PFSK-1 (cell line): ENCODE measurements at regions not wholly inside any gene's neighbourhood (a gene's known extent, or its start where the extent isn't known, plus 50 kb on each side); places are given as distances from the start of the nearest gene placed in this dataset.

Source experiments
- FOXP2 ChIP-seq: optimal IDR thresholded peaks from 2 replicates; pipeline ENCODE3; 2011; ENCODE audit warnings: borderline replicate concordance, control low read depth, inconsistent platforms; ENCODE audit not compliant: insufficient read depth; ENCODE audit errors: extremely low read length, extremely low read depth
- POLR2AphosphoS5 ChIP-seq: IDR thresholded peaks from 2 replicates; pipeline ENCODE4 v1.6.1; 2012; ENCODE audit warnings: low read depth, mild to moderate bottlenecking, control low read depth, low read length, moderate library complexity
- REST ChIP-seq, 2 experiments: IDR thresholded peaks; 2 replicates each; pipeline versions ENCODE4 v1.6.1 to v1.8.0; 2011 to 2012; ENCODE audit warnings: low read depth in 2 of 2, low read length in 2 of 2, control low read depth in 1 of 2, inconsistent platforms in 1 of 2, mild to moderate bottlenecking in 1 of 2, moderate library complexity in 1 of 2; ENCODE audit not compliant: insufficient read depth in 1 of 2
- SIN3A ChIP-seq: IDR thresholded peaks from 2 replicates; pipeline ENCODE4 v1.6.1; 2012; ENCODE audit warnings: mild to moderate bottlenecking, low read length, moderate library complexity, borderline replicate concordance; ENCODE audit not compliant: insufficient read depth
- TAF1 ChIP-seq: IDR thresholded peaks from 2 replicates; pipeline ENCODE4 v1.6.1; 2012; ENCODE audit warnings: low read length, control low read depth, borderline replicate concordance; ENCODE audit not compliant: insufficient read depth

- TF ChIP-seq SIN3A (no peak), FOXP2 (no peak), REST (IDR thresholded peaks at IDR 0.05; ENCODE audit: insufficient read depth in 1 of 2, low read depth in 2 of 2, low read length in 2 of 2) (no peak), TAF1 (no peak), POLR2AphosphoS5 (no peak)
These were observed 289.6 kb upstream of the RAB6C start for GRCh38 chr2:129689653-129690448.

GRCh38 chr2:129695496-129695895 is 284.0 kb upstream of the RAB6C start:
- no peak for TF ChIP-seq SIN3A
- TF ChIP-seq REST (IDR thresholded peaks at IDR 0.05; ENCODE audit: insufficient read depth in 1 of 2, low read depth in 2 of 2, low read length in 2 of 2), result no peak
- TF ChIP-seq POLR2AphosphoS5, result no peak
- TF ChIP-seq TAF1, result no peak
- no peak for TF ChIP-seq FOXP2

- TF ChIP-seq FOXP2 (no peak), SIN3A (no peak), POLR2AphosphoS5 (no peak)
These were observed 280.9 kb upstream of the RAB6C start for GRCh38 chr2:129698593-129698992.

- no peak for TF ChIP-seq TAF1
- TF ChIP-seq REST (IDR thresholded peaks at IDR 0.05; ENCODE audit: insufficient read depth in 1 of 2, low read depth in 2 of 2, low read length in 2 of 2), result no peak
- no peak for TF ChIP-seq SIN3A
- TF ChIP-seq FOXP2, result no peak
- no peak for TF ChIP-seq POLR2AphosphoS5
These were observed 279.5 kb upstream of the RAB6C start for GRCh38 chr2:129699781-129700573.

GRCh38 chr2:129702416-129703176 is 276.9 kb upstream of the RAB6C start:
- TF ChIP-seq TAF1 (no peak), SIN3A (no peak), POLR2AphosphoS5 (no peak), REST (IDR thresholded peaks at IDR 0.05; ENCODE audit: insufficient read depth in 1 of 2, low read depth in 2 of 2, low read length in 2 of 2) (no peak), FOXP2 (no peak)
